ENCODE measurements at regions not wholly inside any gene's neighbourhood (a gene's known extent, or its start where the extent isn't known, plus 50 kb on each side); places are given as distances from the start of the nearest gene placed in this dataset.

- TF ChIP-seq GATA3 (IDR thresholded peaks at IDR 0.05; ENCODE audit: low read depth, low read length), result no peak
- no peak for TF ChIP-seq GATA2 (IDR thresholded peaks at IDR 0.05; ENCODE audit: low read depth, low read length)
Observed at GRCh38 chr6:22083119-22083518, 213.7 kb downstream of the PRL start.
